Daoy (cell line): ENCODE measurements at regions not wholly inside any gene's neighbourhood (a gene's known extent, or its start where the extent isn't known, plus 50 kb on each side); places are given as distances from the start of the nearest gene placed in this dataset.
"Not testable (repeated sequence)": the region's sequence is repeated elsewhere in the genome, so short reads cannot be mapped to it uniquely, and the experiment has no call there.

Experiments used
- DNase-seq: peaks from one replicate; pipeline ENCODE4 v3.0.0-alpha.2; 2015; ENCODE audit warnings: low read depth

DNA sequence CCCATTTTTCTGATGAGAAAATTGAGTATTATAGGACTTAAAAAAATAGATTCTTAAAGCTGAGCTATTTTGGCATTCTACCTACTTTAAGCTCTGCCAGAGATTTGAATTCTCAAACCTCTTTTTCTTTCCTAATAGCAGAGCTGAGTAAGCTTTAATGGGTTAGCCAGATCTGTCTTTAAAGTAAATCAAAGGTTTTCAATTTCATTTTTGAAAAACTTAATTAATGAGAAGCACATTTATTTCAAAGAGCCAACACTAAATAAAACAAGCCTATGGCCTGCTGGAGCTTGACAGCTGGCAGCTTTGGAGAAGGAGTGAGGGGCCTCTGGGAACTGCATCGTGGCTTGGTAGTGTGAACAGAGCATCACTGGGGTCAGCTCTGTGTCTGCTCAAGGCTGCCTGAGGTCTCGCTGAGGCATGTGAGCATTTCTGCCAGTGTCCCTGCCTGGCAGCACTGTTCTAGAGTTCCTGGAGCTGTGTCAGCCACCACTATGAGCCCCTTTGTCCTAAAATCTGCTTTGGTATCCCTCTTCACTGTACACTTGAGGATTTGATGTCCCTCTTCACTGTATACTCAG lies 50.4 kb upstream of the PRSS23 start:
- no peak for DNase-seq

DNA sequence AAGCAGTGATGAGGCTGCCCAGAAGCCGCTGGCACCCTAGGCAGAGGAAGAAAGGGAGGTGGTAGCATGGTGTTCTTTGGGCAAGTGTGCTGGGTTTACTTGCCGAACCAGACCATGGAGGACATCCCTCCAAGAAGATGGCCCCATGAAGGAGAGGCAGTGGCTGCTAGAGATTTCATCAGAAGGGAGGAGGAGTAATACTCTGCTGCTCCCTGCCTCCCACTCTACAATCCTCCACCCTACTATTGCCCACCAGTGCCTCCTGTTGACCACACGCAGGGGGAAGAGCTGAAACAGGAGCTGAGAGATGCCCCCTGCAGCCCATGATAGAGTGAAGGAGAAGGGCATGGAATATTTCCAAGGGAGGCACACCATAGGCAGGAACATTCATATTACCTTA lies 51.0 kb upstream of the PRSS23 start:
- peak; percentile 54 for DNase-seq

GRCh38 chr11:86748296-86748695 lies 52.0 kb upstream of the PRSS23 start:
- no peak for DNase-seq

DNA sequence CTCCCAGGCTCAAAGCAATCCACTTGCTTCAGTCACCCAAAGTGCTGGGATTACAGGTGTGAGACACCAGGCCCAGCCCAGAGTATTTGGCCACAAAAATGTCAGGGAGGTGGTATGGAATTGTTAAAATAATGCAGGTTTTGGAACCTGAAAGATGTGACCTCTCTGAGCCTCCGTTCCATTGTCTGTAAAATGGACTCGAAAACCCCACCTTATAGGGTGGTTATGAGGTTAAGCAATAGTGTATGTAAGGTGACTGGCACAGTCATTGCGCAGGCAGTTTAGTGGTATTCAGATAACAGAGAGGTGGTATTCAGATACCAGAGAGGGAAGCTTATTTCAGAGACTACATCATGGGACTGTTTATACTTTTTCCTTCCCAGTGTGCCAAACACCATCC lies 52.5 kb upstream of the PRSS23 start:
- no peak for DNase-seq

DNA sequence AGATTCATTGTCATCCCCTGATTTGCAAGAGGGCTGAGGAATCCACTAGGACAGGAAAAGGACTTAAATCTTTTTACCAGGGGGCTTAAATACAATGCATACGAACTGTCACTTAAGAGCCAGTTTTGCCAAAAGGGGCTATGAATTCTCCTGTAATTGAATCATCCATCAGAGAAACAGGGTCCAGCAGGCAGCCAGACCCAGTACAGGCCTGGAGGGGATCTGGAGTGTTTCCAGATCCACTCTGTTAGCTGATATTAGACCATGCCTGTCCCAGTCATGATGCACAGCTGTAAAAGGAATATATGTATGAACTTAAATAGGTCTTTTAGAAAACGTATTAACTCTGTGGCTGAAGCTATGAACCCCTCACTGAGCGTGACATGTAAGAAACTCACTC lies 53.8 kb upstream of the PRSS23 start:
- DNase-seq = peak; percentile 25

GRCh38 chr11:86745571-86745970 lies 54.8 kb upstream of the PRSS23 start:
- DNase-seq = peak; percentile 56

GRCh38 chr11:86743223-86744118 lies 56.9 kb upstream of the PRSS23 start:
- DNase-seq = peak; percentile 96

DNA sequence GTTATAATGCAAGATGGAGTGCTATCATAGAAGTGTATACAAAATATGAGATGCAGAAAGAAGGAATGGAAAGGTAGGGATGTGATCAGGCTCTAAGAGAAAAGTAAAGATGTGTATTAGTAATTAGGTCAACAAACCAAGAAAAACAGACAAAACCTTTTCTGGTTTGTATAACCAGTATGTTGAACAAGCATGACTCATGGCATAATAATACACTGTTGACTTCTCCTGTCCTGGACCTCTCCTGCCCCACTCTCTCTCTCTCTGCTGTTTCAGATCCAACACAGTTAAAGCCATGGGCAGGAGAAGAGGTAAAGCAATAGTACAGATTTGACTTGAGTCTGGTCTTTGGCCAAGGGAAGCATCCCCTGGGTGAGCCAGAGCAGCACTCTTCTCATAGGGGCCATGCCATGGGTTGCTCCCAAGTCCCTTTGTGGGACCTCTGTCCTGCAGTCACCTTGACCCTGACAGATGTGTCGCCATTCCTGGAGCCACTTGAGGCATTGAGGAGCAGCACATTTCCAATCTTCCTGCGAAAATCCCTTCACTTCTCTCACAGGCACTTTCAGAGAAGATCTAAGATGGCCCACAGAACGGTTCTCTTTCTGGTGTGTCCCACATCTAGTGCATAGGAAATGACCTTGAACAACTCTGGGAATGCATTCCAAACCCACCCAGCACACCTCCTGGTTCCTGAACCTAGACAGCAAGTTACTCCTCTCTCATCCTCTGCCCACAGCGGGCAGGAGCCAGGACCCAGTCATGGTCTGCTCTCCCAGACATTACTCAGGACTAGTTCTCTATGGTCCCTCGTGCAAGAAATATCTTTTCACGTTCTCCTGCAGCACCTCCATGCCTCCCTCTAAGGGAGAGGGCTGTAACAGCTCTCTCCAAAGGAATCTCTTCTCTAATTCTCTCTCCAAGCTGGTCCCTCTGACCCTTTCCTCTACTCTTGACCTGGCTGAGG lies 58.2 kb upstream of the PRSS23 start:
- peak; percentile 72 for DNase-seq

- DNase-seq = no peak
Observed at GRCh38 chr11:86741484-86741835, 58.9 kb upstream of the PRSS23 start.

DNA sequence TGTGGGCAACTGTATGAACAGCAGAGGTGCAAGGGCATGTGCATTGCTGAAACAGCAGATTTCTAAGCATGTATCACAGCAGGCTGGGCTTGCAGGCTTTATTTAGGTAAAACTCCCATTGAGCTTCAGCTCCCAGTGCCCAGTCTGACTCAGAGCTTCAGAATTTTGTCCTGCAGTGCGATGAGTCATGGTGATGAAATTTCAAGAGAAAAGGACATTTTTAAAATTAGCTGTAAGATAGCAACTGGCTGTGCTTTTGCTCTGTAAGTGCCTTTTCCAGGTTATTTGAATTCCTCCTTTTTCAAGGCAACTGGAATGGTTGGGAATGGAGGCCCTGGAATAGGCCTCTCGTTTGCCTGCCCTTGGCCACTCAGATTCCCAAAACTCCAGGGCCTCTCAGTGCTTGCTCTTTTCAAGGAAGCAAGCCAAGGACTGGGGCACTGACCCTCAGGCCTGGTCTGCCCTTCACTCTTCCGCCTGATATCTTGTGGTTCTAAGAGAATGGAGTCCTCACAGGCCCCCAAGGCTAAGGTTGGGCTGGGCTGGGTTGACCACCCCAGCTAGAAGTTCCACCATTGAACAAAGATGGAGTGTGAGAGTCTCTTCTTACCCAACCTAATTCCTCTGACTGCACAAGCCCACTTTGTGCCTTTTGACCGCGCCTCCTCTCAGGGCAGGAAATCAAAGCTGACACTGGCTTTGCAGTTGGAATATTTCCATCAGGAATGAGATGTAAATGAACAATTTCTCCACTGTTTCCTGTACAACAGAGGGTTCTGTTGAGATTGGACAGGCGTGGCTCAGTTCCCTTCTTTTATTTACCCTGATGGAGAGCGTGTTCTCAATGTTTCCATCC lies 59.5 kb upstream of the PRSS23 start:
- DNase-seq = peak; percentile 91

- DNase-seq = peak; percentile 39
Observed at GRCh38 chr11:86738568-86738967, 61.8 kb upstream of the PRSS23 start.

DNA sequence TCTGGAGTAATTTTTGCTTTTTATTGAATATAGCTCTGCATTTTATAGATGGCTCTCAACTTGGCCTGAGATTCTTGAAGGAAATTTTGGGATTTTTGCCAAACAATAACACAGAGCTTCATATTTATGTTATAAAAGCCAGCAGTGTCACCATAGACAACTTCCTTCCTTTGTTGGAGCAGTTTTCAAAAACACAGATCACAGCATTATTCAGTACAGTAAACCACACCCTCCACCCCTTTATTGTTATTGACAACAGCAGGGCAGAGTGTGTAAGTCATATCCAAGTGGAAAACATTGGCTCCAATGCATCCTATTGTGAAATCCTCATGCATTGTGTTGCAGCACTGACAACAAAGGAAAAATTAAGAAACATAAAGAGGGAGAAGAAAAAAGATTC lies 62.6 kb upstream of the PRSS23 start:
- DNase-seq = no peak

DNA sequence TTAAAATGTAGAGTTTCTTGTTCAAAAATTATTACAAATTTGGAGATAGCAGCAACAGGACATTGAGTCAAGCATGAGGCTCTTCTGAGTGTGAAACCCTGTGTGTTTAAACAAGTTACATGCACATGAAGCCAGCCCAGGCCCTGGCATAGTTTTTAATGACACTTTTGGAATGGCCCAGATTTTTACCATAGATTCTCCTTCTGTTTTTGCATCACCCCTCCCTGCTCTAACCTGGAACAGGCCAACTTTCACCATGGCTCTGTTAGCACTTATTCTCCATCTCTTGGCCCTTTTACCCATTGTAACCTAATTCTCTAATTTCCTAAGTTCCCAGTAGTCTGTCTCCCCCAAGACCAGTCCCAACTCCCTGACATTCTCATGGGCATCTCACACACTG lies 63.1 kb upstream of the PRSS23 start:
- no peak for DNase-seq

DNA sequence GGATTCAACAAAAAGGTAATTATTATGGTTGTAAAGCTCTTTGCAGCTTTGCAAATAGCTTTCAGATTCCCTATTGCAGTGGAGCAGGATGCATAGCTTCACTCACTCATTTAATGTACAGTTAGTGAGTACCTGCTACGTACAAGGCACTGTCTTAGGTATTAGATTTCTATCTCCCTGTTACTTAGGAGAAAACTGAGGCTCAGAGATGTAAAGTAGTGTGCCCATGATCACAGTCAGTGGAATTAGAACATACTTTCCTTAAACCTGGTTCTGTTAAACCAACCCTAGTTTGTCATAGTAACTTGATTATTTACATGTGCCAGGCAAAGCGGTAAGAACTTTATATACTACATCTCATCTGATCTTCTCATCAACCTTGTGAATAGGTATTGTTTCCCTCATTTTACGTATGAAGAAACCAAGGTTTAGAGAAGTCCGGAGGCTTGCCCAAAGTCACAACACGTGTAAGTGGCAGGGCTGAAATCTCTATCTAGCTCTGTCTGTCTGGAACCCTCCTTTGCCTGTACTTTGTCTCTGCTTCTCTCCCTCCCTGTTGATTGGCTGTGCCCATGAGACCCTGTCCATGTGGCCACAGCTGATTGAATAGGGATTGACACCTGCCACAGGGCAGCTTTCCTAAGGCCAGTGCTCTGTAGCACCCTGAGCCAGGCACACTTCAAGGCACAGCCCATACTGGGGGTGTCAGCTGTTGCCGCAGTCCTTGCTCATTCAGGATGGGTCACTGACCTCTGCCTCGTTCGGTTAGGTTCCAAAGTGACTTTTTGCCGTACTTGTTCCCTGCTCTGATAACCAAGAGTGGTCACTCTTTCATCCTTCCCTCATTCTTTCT lies 63.8 kb upstream of the PRSS23 start:
- no peak for DNase-seq

DNA sequence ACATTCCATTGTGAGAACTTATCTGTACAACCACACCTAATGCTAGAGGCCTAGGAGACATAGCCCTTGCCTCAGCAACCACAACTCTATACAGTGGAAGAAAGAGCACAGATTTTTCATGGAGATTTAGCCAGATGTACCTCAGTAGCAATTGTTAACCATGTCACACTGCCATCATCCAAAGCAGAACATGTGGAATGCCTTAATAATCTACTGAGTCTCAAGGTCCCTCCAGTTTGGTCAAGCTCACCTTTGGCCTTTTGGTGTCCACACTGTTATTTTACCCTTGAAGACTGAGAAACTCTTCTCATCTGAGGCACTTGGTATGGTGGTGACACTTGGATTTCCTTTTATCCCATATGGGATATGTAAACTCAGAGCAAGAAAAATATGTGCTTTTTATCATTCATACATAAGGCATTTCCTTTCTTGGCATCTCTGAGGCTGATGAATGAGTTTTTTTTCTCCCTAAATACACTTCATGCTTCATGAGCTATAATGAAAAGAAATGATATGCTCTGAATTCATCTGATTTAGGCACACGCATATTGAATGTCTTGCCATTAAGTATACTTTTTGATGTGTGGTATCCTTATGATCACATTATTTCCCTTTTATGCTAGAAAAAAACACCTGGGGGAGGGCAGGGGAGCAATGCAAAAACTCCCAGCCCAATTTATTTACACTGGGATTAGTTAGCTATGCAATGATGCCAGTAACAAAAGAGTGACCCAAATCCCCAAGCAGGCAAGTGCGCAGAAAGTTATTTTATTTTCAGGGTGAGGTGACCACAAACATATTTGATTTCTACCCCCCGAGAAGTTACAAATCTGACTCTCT lies 63.3 kb upstream of the ME3 start:
- peak; percentile 73 for DNase-seq

- not testable (repeated sequence) for DNase-seq
Observed at GRCh38 chr11:86732739-86733138, 60.3 kb upstream of the ME3 start.

- not testable (repeated sequence) for DNase-seq
Observed at GRCh38 chr11:86732286-86732685, 59.9 kb upstream of the ME3 start.

GRCh38 chr11:86729576-86729975 lies 57.2 kb upstream of the ME3 start:
- DNase-seq = not testable (repeated sequence)

DNA sequence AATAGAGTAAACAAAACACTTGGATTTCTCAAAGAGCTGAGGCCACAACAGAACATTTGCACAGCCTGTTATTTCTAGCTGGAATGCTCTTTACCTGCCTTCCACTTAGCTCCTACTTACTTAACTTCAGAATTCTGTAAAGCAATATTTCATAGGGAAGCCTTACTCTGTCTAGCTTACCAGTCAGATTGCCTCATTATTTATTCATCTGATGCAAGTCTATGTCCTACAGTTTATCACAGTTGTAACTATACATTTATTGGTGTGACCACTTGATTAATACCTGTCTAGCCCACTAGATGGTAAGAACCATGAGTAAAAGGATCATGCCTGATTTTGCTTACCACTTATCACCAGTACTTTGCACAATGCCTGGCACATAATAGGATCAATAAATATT lies 56.1 kb upstream of the ME3 start:
- DNase-seq = no peak
